Upper lobe of right lung (tissue), 1 donor: ENCODE measurements at regions not wholly inside any gene's neighbourhood (a gene's known extent, or its start where the extent isn't known, plus 50 kb on each side); places are given as distances from the start of the nearest gene placed in this dataset.
A peak's percentile ranks its signal among the peaks of the same experiment; 100 is the strongest.

Experiments used
- ATAC-seq: fragments of 200-7000 bp; cut with Tn5 transposase; one replicate; pipeline ENCODE4 v1.9.1; 2020; ENCODE audit warnings: mild to moderate bottlenecking, moderate library complexity
- DNase-seq: peaks from one replicate; pipeline ENCODE4 v3.0.0-alpha.2; 2020
- H3K27ac ChIP-seq: fragments of 200-600 bp; one replicate; pipeline ENCODE4 v1.8.0; 2022
- H3K27me3 ChIP-seq: fragments of 200-600 bp; one replicate; pipeline ENCODE4 v1.8.0; 2022; ENCODE audit warnings: mild to moderate bottlenecking
- H3K36me3 ChIP-seq: fragments of 200-600 bp; one replicate; pipeline ENCODE4 v1.8.0; 2022
- H3K4me1 ChIP-seq: fragments of 200-600 bp; one replicate; pipeline ENCODE4 v1.8.0; 2022
- H3K4me3 ChIP-seq: fragments of 200-600 bp; one replicate; pipeline ENCODE4 v1.8.0; 2022; ENCODE audit warnings: mild to moderate bottlenecking
- H3K9me3 ChIP-seq: fragments of 200-600 bp; one replicate; pipeline ENCODE4 v1.8.0; 2022
- CTCF ChIP-seq: fragments of 200-600 bp; IDR thresholded peaks from one replicate; pipeline ENCODE4 v1.8.0; 2022; ENCODE audit warnings: antibody characterized with exemption
- intact Hi-C: fragments of 100-400 bp; cut with DNase I; formaldehyde crosslinking; loops from one replicate; pipeline ENCODE4 v1.11.0; 2022
- donor health status: DM: no; HTN: yes; CAD: no; lungs with severe emphysema.

GRCh38 chr2:67663776-67664175, 266.6 kb downstream of the ETAA1 start:
- no peaks in the 10 kb centered on the region for H3K36me3 ChIP-seq
- H3K9me3 ChIP-seq: no peaks in the 10 kb centered on the region
- H3K27me3 ChIP-seq: no peaks in the 10 kb centered on the region
- intact Hi-C loops: no loop called here
- no peaks in the 10 kb centered on the region for H3K4me1 ChIP-seq
- TF ChIP-seq CTCF: no peak
- no peak overlapping the region for H3K27ac ChIP-seq
- DNase-seq (no peak), ATAC-seq (no peak)
- H3K4me3 ChIP-seq: no peak overlapping the region

- no peak for TF ChIP-seq CTCF
- intact Hi-C loops: no loop called here
- H3K4me1 ChIP-seq: no peaks in the 10 kb centered on the region
- no peaks in the 10 kb centered on the region for H3K9me3 ChIP-seq
- no peak for DNase-seq
- no peaks in the 10 kb centered on the region for H3K36me3 ChIP-seq
- peak; percentile 52 for ATAC-seq
- no peaks in the 10 kb centered on the region for H3K27me3 ChIP-seq
- no peak overlapping the region for H3K27ac ChIP-seq
- no peak overlapping the region for H3K4me3 ChIP-seq
Observed at GRCh38 chr2:67666386-67667053, 269.4 kb downstream of the ETAA1 start.

GRCh38 chr2:67667054-67667908, 270.1 kb downstream of the ETAA1 start:
- intact Hi-C loops: no loop called here
- Histone ChIP-seq H3K4me1 (no peaks in the 10 kb centered on the region), H3K9me3 (no peaks in the 10 kb centered on the region), H3K27ac (no peak overlapping the region), H3K36me3 (no peaks in the 10 kb centered on the region), H3K4me3 (no peak overlapping the region), H3K27me3 (no peaks in the 10 kb centered on the region)
- no peak for DNase-seq
- no peak for ATAC-seq
- no peak for TF ChIP-seq CTCF

- DNase-seq (no peak), ATAC-seq (no peak)
- no peaks in the 10 kb centered on the region for H3K4me1 ChIP-seq
- H3K9me3 ChIP-seq: no peaks in the 10 kb centered on the region
- no peaks in the 10 kb centered on the region for H3K27me3 ChIP-seq
- intact Hi-C loops: no loop called here
- H3K4me3 ChIP-seq: no peak overlapping the region
- TF ChIP-seq CTCF: no peak
- H3K36me3 ChIP-seq: no peaks in the 10 kb centered on the region
- H3K27ac ChIP-seq: no peak overlapping the region
Observed at GRCh38 chr2:67668538-67668937, 271.4 kb downstream of the ETAA1 start.

- no peak overlapping the region for H3K27ac ChIP-seq
- no peak overlapping the region for H3K4me3 ChIP-seq
- H3K9me3 ChIP-seq: no peaks in the 10 kb centered on the region
- TF ChIP-seq CTCF: no peak
- intact Hi-C loops: no loop called here
- H3K36me3 ChIP-seq: no peaks in the 10 kb centered on the region
- H3K27me3 ChIP-seq: no peaks in the 10 kb centered on the region
- ATAC-seq (no peak), DNase-seq (no peak)
- no peaks in the 10 kb centered on the region for H3K4me1 ChIP-seq
Observed at GRCh38 chr2:67669168-67669567, 272.0 kb downstream of the ETAA1 start.
